ENCODE measurements at regions not wholly inside any gene's neighbourhood (a gene's known extent, or its start where the extent isn't known, plus 50 kb on each side); places are given as distances from the start of the nearest gene placed in this dataset.

- Histone ChIP-seq H3K27ac (ENCODE audit: poor library complexity, severe bottlenecking) (no peak overlapping the region), H3K27me3 (ENCODE audit: insufficient read depth, poor library complexity, severe bottlenecking) (peaks cover 10% of the 10 kb centered on the region), H3K36me3 (ENCODE audit: low read depth) (no peaks in the 10 kb centered on the region), H3K4me3 (ENCODE audit: severe bottlenecking) (no peak overlapping the region), H3K9me3 (ENCODE audit: severe bottlenecking) (peaks cover 2% of the 10 kb centered on the region), H3K4me1 (ENCODE audit: insufficient read depth, poor library complexity, severe bottlenecking) (no peaks in the 10 kb centered on the region)
- no peak for DNase-seq (ENCODE audit: low spot score)
- no peak for ATAC-seq (ENCODE audit: low read depth)
- TF ChIP-seq, protein P1, sequence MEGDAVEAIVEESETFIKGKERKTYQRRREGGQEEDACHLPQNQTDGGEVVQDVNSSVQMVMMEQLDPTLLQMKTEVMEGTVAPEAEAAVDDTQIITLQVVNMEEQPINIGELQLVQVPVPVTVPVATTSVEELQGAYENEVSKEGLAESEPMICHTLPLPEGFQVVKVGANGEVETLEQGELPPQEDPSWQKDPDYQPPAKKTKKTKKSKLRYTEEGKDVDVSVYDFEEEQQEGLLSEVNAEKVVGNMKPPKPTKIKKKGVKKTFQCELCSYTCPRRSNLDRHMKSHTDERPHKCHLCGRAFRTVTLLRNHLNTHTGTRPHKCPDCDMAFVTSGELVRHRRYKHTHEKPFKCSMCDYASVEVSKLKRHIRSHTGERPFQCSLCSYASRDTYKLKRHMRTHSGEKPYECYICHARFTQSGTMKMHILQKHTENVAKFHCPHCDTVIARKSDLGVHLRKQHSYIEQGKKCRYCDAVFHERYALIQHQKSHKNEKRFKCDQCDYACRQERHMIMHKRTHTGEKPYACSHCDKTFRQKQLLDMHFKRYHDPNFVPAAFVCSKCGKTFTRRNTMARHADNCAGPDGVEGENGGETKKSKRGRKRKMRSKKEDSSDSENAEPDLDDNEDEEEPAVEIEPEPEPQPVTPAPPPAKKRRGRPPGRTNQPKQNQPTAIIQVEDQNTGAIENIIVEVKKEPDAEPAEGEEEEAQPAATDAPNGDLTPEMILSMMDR (IDR thresholded peaks at IDR 0.05; ENCODE audit: poor library complexity, severe bottlenecking) = no peak
Observed at GRCh38 chr10:131700506-131700905, 200.3 kb upstream of the PPP2R2D start.

- no peak overlapping the region for H3K27ac ChIP-seq (ENCODE audit: poor library complexity, severe bottlenecking)
- DNase-seq (ENCODE audit: low spot score) (no peak), ATAC-seq (ENCODE audit: low read depth) (no peak)
- no peak overlapping the region for H3K4me3 ChIP-seq (ENCODE audit: severe bottlenecking)
- no peaks in the 10 kb centered on the region for H3K4me1 ChIP-seq (ENCODE audit: insufficient read depth, poor library complexity, severe bottlenecking)
- TF ChIP-seq, protein P1 (IDR thresholded peaks at IDR 0.05; ENCODE audit: poor library complexity, severe bottlenecking) = no peak
- H3K36me3 ChIP-seq (ENCODE audit: low read depth) = no peaks in the 10 kb centered on the region
- peaks cover 10% of the 10 kb centered on the region for H3K27me3 ChIP-seq (ENCODE audit: insufficient read depth, poor library complexity, severe bottlenecking)
- H3K9me3 ChIP-seq (ENCODE audit: severe bottlenecking) = no peaks in the 10 kb centered on the region
Observed at GRCh38 chr10:131701131-131701947, 199.5 kb upstream of the PPP2R2D start.

- Histone ChIP-seq H3K9me3 (ENCODE audit: severe bottlenecking) (no peaks in the 10 kb centered on the region), H3K27ac (ENCODE audit: poor library complexity, severe bottlenecking) (no peak overlapping the region), H3K27me3 (ENCODE audit: insufficient read depth, poor library complexity, severe bottlenecking) (peaks cover 6% of the 10 kb centered on the region), H3K36me3 (ENCODE audit: low read depth) (no peaks in the 10 kb centered on the region), H3K4me3 (ENCODE audit: severe bottlenecking) (no peak overlapping the region), H3K4me1 (ENCODE audit: insufficient read depth, poor library complexity, severe bottlenecking) (no peaks in the 10 kb centered on the region)
- ATAC-seq (ENCODE audit: low read depth) (no peak), DNase-seq (ENCODE audit: low spot score) (no peak)
- TF ChIP-seq, protein P1 (IDR thresholded peaks at IDR 0.05; ENCODE audit: poor library complexity, severe bottlenecking) = no peak
Observed at GRCh38 chr10:131702531-131703356, 198.1 kb upstream of the PPP2R2D start.

- ATAC-seq (ENCODE audit: low read depth) (no peak), DNase-seq (ENCODE audit: low spot score) (no peak)
- no peaks in the 10 kb centered on the region for H3K36me3 ChIP-seq (ENCODE audit: low read depth)
- no peak overlapping the region for H3K4me3 ChIP-seq (ENCODE audit: severe bottlenecking)
- H3K27me3 ChIP-seq (ENCODE audit: insufficient read depth, poor library complexity, severe bottlenecking) = no peaks in the 10 kb centered on the region
- no peaks in the 10 kb centered on the region for H3K9me3 ChIP-seq (ENCODE audit: severe bottlenecking)
- no peak overlapping the region for H3K27ac ChIP-seq (ENCODE audit: poor library complexity, severe bottlenecking)
- TF ChIP-seq, protein P1 (IDR thresholded peaks at IDR 0.05; ENCODE audit: poor library complexity, severe bottlenecking) = no peak
- no peaks in the 10 kb centered on the region for H3K4me1 ChIP-seq (ENCODE audit: insufficient read depth, poor library complexity, severe bottlenecking)
Observed at GRCh38 chr10:131703541-131703940, 197.3 kb upstream of the PPP2R2D start.
